KMS-11 (cell line): ENCODE measurements at regions not wholly inside any gene's neighbourhood (a gene's known extent, or its start where the extent isn't known, plus 50 kb on each side); places are given as distances from the start of the nearest gene placed in this dataset.

Experiments
- H2AFZ ChIP-seq: fragments of 200-600 bp; sonication (generic); 2 replicates; pipeline ENCODE4 v1.6.1; 2016; ENCODE audit warnings: antibody characterized with exemption, mixed run types, low read depth
- H3K27ac ChIP-seq: fragments of 200-600 bp; sonication (generic); 2 replicates; pipeline ENCODE4 v1.6.1; 2016; ENCODE audit warnings: mild to moderate bottlenecking, mixed run types
- H3K27me3 ChIP-seq: fragments of 200-600 bp; sonication (generic); 2 replicates; pipeline ENCODE4 v1.6.1; 2017; ENCODE audit warnings: mild to moderate bottlenecking, low read depth, mixed run types, moderate library complexity; ENCODE audit not compliant: insufficient read depth
- H3K36me3 ChIP-seq: fragments of 200-600 bp; sonication (generic); 2 replicates; pipeline ENCODE4 v1.6.1; 2017; ENCODE audit warnings: mild to moderate bottlenecking, mixed run types; ENCODE audit not compliant: insufficient read depth
- H3K4me1 ChIP-seq: fragments of 200-600 bp; sonication (generic); 2 replicates; pipeline ENCODE4 v1.6.1; 2016; ENCODE audit warnings: mild to moderate bottlenecking, low read depth, mixed run types; ENCODE audit not compliant: poor library complexity, severe bottlenecking
- H3K4me2 ChIP-seq: fragments of 200-600 bp; sonication (generic); 2 replicates; pipeline ENCODE4 v1.7.0; 2016; ENCODE audit warnings: mild to moderate bottlenecking, mixed run types
- H3K4me3 ChIP-seq: fragments of 200-600 bp; sonication (generic); IDR thresholded peaks from 2 replicates; pipeline ENCODE4 v1.6.1; 2017; ENCODE audit warnings: low read depth, low read length, mixed read lengths; ENCODE audit not compliant: insufficient read depth
- H3K79me2 ChIP-seq: fragments of 200-600 bp; sonication (generic); 2 replicates; pipeline ENCODE4 v1.6.1; 2016; ENCODE audit warnings: low read depth, mixed run types; ENCODE audit not compliant: insufficient read depth
- H3K9ac ChIP-seq: fragments of 200-600 bp; sonication (generic); 2 replicates; pipeline ENCODE4 v1.6.1; 2016; ENCODE audit warnings: mild to moderate bottlenecking, mixed run types
- H4K20me1 ChIP-seq: fragments of 200-600 bp; sonication (generic); 2 replicates; pipeline ENCODE4 v1.6.1; 2016; ENCODE audit warnings: mild to moderate bottlenecking, mixed run types; ENCODE audit not compliant: insufficient read depth
- CTCF ChIP-seq: fragments of 200-600 bp; sonication (generic); conservative IDR thresholded peaks from 2 replicates; pipeline ENCODE4 v1.6.1; 2017; ENCODE audit warnings: low read depth, mild to moderate bottlenecking, antibody characterized with exemption, low read length, moderate library complexity, mixed read lengths

GRCh38 chr9:28960602-28961001, 1387.3 kb upstream of the C9orf72 start:
- Histone ChIP-seq H3K9ac (no peak overlapping the region), H3K27me3 (no peaks in the 10 kb centered on the region), H4K20me1 (no peaks in the 10 kb centered on the region), H3K36me3 (no peaks in the 10 kb centered on the region), H3K79me2 (no peaks in the 10 kb centered on the region), H3K4me3 (no peak overlapping the region), H3K4me2 (no peak overlapping the region), H2AFZ (no peak overlapping the region), H3K27ac (no peak overlapping the region), H3K4me1 (no peaks in the 10 kb centered on the region)
- no peak for TF ChIP-seq CTCF

- Histone ChIP-seq H4K20me1 (no peaks in the 10 kb centered on the region), H3K27me3 (no peaks in the 10 kb centered on the region), H3K79me2 (no peaks in the 10 kb centered on the region), H3K36me3 (no peaks in the 10 kb centered on the region), H3K27ac (no peak overlapping the region), H2AFZ (no peak overlapping the region), H3K4me1 (no peaks in the 10 kb centered on the region), H3K4me3 (no peak overlapping the region), H3K9ac (no peak overlapping the region), H3K4me2 (no peak overlapping the region)
- no peak for TF ChIP-seq CTCF
Measured at GRCh38 chr9:28961623-28962022, 1388.3 kb upstream of the C9orf72 start.

GRCh38 chr9:28967226-28967625, 1393.9 kb upstream of the C9orf72 start:
- Histone ChIP-seq H3K79me2 (no peaks in the 10 kb centered on the region), H3K4me2 (no peak overlapping the region), H3K27ac (no peak overlapping the region), H2AFZ (no peak overlapping the region), H3K27me3 (no peaks in the 10 kb centered on the region), H3K36me3 (no peaks in the 10 kb centered on the region), H3K9ac (no peak overlapping the region), H4K20me1 (no peaks in the 10 kb centered on the region), H3K4me3 (no peak overlapping the region), H3K4me1 (no peaks in the 10 kb centered on the region)
- no peak for TF ChIP-seq CTCF

GRCh38 chr9:28970241-28970654, 1397.0 kb upstream of the C9orf72 start:
- Histone ChIP-seq H3K27me3 (no peaks in the 10 kb centered on the region), H3K36me3 (no peaks in the 10 kb centered on the region), H3K79me2 (no peaks in the 10 kb centered on the region), H3K4me3 (no peak overlapping the region), H2AFZ (no peak overlapping the region), H4K20me1 (no peaks in the 10 kb centered on the region), H3K27ac (no peak overlapping the region), H3K9ac (no peak overlapping the region), H3K4me1 (no peaks in the 10 kb centered on the region), H3K4me2 (no peak overlapping the region)
- TF ChIP-seq CTCF, result no peak
